ENCODE measurements at regions not wholly inside any gene's neighbourhood (a gene's known extent, or its start where the extent isn't known, plus 50 kb on each side); places are given as distances from the start of the nearest gene placed in this dataset.

- TF ChIP-seq CTCF (conservative IDR thresholded peaks at IDR 0.05; ENCODE audit: low read depth, low read length) (no peak), EZH2 (IDR thresholded peaks at IDR 0.05; ENCODE audit: borderline replicate concordance, low read depth, low read length, poor library complexity, severe bottlenecking) (no peak)
Observed at GRCh38 chr9:25505644-25506043, 172.6 kb downstream of the TUSC1 start.

Data from A673 (cell line).